ENCODE measurements at regions not wholly inside any gene's neighbourhood (a gene's known extent, or its start where the extent isn't known, plus 50 kb on each side); places are given as distances from the start of the nearest gene placed in this dataset.

GRCh38 chr12:115864396-115864795 lies 413.1 kb downstream of the MED13L start:
- Histone ChIP-seq H3K9me3 (ENCODE audit: control insufficient read depth in 1 of 2, insufficient read depth in 1 of 2, low read depth in 1 of 2, low read length in 2 of 2) (no peaks in the 10 kb centered on the region), H3K4me1 (ENCODE audit: control insufficient read depth in 1 of 2, insufficient read depth in 2 of 2, low read length in 2 of 2) (no peaks in the 10 kb centered on the region), H3K9ac (ENCODE audit: low read length) (no peak overlapping the region), H3K27ac (ENCODE audit: low read depth, low read length) (no peak overlapping the region), H3K9me2 (ENCODE audit: insufficient read depth) (no peaks in the 10 kb centered on the region), H4K20me1 (ENCODE audit: insufficient read depth) (no peaks in the 10 kb centered on the region), H3K4me2 (ENCODE audit: low read length) (no peak overlapping the region), H3K27me3 (ENCODE audit: insufficient read depth, low read length) (peaks cover 17% of the 10 kb centered on the region; the same call in 1 of the 2 replicates), H3K79me2 (ENCODE audit: insufficient read depth, low read length) (no peaks in the 10 kb centered on the region), H3K36me3 (ENCODE audit: control insufficient read depth in 1 of 2, insufficient read depth in 2 of 2, low read length in 2 of 2) (no peaks in the 10 kb centered on the region), H2AFZ (ENCODE audit: low read depth, low read length, poor library complexity, severe bottlenecking) (no peak overlapping the region), H3K4me3 (replicated peaks in 1 of 2; ENCODE audit: low read depth in 1 of 2, low read length in 2 of 2) (no peak overlapping the region)
- TF ChIP-seq ZFX (IDR thresholded peaks at IDR 0.05) (no peak), CBX3 (IDR thresholded peaks at IDR 0.05; ENCODE audit: low read depth) (no peak), CEBPB (IDR thresholded peaks at IDR 0.05; ENCODE audit: low read depth) (no peak), POLR2AphosphoS5 (IDR thresholded peaks at IDR 0.05; ENCODE audit: low read depth, low read length) (no peak), EZH2 (IDR thresholded peaks at IDR 0.05) (no peak), SP1 (IDR thresholded peaks at IDR 0.05; ENCODE audit: low read depth) (no peak), RAD21 (IDR thresholded peaks at IDR 0.05; ENCODE audit: low read depth) (no peak), TCF7L2 (IDR thresholded peaks at IDR 0.05; ENCODE audit: borderline replicate concordance, extremely low read depth, insufficient read depth, insufficient read length) (no peak), EGR1 (IDR thresholded peaks at IDR 0.05; ENCODE audit: low read depth) (no peak), REST (IDR thresholded peaks at IDR 0.05; ENCODE audit: low read depth) (no peak), CTCF (IDR thresholded peaks at IDR 0.05 in 2 of 3, conservative IDR thresholded peaks at IDR 0.05 in 1 of 3; ENCODE audit: borderline replicate concordance in 1 of 3, insufficient read depth in 1 of 3, low read depth in 2 of 3, low read length in 2 of 3) (no peak), SRF (IDR thresholded peaks at IDR 0.05; ENCODE audit: low read depth) (no peak), ZBTB33 (IDR thresholded peaks at IDR 0.05; ENCODE audit: extremely low read depth, insufficient replicate concordance, low read length) (no peak), YY1 (IDR thresholded peaks at IDR 0.05; ENCODE audit: extremely low read depth, insufficient replicate concordance, low read depth, low read length) (no peak), JUND (IDR thresholded peaks at IDR 0.05) (no peak), POLR2A (IDR thresholded peaks at IDR 0.05; ENCODE audit: borderline replicate concordance, extremely low read depth, insufficient read depth, insufficient read length) (no peak)
- intact Hi-C loops (cut with micrococcal nuclease): no loop called here
- ChIA-PET POLR2A (no interaction called here), CTCF (no interaction called here), RAD21 (ENCODE audit: low non-redundant PET in 1 of 2, low total read pairs in 2 of 2, uncharacterized antibody in 2 of 2, unreplicated experiment in 2 of 2) (no interaction called here)
- no TSS peak for BruUV-seq (replicated peaks)
- no peak for ATAC-seq
- no peak for DNase-seq (ENCODE audit: low read depth, low spot score)

Measured in HCT116 (cell line).